OCI-LY3 (cell line): ENCODE measurements at regions not wholly inside any gene's neighbourhood (a gene's known extent, or its start where the extent isn't known, plus 50 kb on each side); places are given as distances from the start of the nearest gene placed in this dataset.

Source experiments
- CTCF ChIP-seq: fragments of 200-600, 300-600 bp; sonication (generic); IDR thresholded peaks from 2 replicates; pipeline ENCODE4 v1.5.1; 2014; ENCODE audit warnings: antibody characterized with exemption, low read length, low read depth
- EZH2phosphoT487 ChIP-seq: fragments of 200-600 bp; shearing (Covaris generic); IDR thresholded peaks from 2 replicates; pipeline ENCODE4 v1.6.1; 2018; ENCODE audit warnings: antibody characterized with exemption, mixed run types, low read depth

DNA sequence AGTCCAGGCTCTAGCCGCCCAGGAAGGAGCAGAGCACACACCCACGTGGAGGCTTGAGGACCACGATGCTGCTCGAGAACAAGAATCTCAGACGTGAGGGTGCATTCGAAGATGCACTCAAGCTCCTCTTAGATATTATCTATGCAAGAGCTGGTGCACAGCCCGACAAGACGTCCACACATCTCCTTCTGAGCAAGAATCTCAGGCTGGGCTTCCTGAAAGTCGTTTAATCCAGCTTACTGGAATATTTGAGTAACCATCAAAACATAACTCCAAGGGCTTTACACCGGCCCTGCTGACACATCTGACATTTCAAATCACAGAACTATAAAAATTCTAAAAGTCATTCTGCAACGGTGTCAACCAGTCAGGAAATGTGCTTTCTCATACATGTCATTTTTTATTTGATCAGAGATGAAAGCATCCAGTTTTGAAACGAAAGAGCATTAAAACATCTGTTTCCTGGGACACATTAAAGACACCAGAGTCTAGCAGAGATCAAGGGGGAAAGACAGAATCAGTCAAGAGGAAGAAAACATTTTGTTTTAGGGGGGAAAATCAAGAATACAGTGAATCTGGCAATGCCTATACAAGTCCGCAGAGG lies 177.7 kb upstream of the IRS2 start:
- TF ChIP-seq CTCF (no peak), EZH2phosphoT487 (no peak)
